Naive B cell (primary cell): ENCODE measurements at regions not wholly inside any gene's neighbourhood (a gene's known extent, or its start where the extent isn't known, plus 50 kb on each side); places are given as distances from the start of the nearest gene placed in this dataset.

Experiments used
- ATAC-seq, 2 donors: fragments of 150-1000 bp; cut with Tn5 transposase; 2 replicates each; pipeline ENCODE4 v1.10.0; 2021; ENCODE audit warnings: low read depth in 2 of 2, mild to moderate bottlenecking in 2 of 2, moderate library complexity in 2 of 2
- DNase-seq: peaks from one replicate; pipeline ENCODE4 v3.0.0; 2022
- H3K27ac Mint-ChIP-seq, 6 donors: one replicate each; pipeline ENCODE4 v1.8.0; 2020 to 2022; ENCODE audit warnings: mild to moderate bottlenecking in 6 of 6, mixed read lengths in 6 of 6, moderate library complexity in 5 of 6, inconsistent platforms in 2 of 6
- H3K27me3 Mint-ChIP-seq, 3 donors: one replicate each; pipeline ENCODE4 v1.8.0; 2021 to 2022; ENCODE audit warnings: mixed read lengths in 3 of 3, mild to moderate bottlenecking in 1 of 3
- H3K36me3 Mint-ChIP-seq, 2 donors: one replicate each; pipeline ENCODE4 v1.8.0; 2020 to 2022; ENCODE audit warnings: mixed read lengths in 2 of 2, inconsistent platforms in 1 of 2, mild to moderate bottlenecking in 1 of 2
- H3K4me1 Mint-ChIP-seq, 3 donors: one replicate each; pipeline ENCODE4 v1.8.0; 2020 to 2022; ENCODE audit warnings: mixed read lengths in 3 of 3, inconsistent platforms in 1 of 3, mild to moderate bottlenecking in 1 of 3, moderate library complexity in 1 of 3
- H3K4me3 Mint-ChIP-seq, 8 donors: one replicate each; pipeline ENCODE4 v1.8.0; 2020 to 2022; ENCODE audit warnings: mild to moderate bottlenecking in 8 of 8, mixed read lengths in 8 of 8, moderate library complexity in 8 of 8, inconsistent platforms in 2 of 8
- H3K9me3 Mint-ChIP-seq, 7 donors: one replicate each; pipeline ENCODE4 v1.8.0; 2020 to 2022; ENCODE audit warnings: mixed read lengths in 7 of 7, mild to moderate bottlenecking in 5 of 7, inconsistent platforms in 2 of 7, moderate library complexity in 1 of 7

- Mint-ChIP-seq H3K36me3 (no peaks in the 10 kb centered on the region), H3K27me3 (peaks cover 0 to 5% (median 0%) of the 10 kb centered on the region in 3 donors), H3K4me3 (no peak overlapping the region), H3K4me1 (no peaks in the 10 kb centered on the region), H3K27ac (no peak overlapping the region), H3K9me3 (no peaks in the 10 kb centered on the region)
- ATAC-seq (no peak), DNase-seq (no peak)
Measured at GRCh38 chr12:75715323-75715644, 203.9 kb upstream of the KRR1 start.

- Mint-ChIP-seq H3K9me3 (no peaks in the 10 kb centered on the region), H3K36me3 (no peaks in the 10 kb centered on the region), H3K4me1 (no peaks in the 10 kb centered on the region), H3K4me3 (no peak overlapping the region), H3K27me3 (peaks cover 0 to 5% (median 0%) of the 10 kb centered on the region in 3 donors), H3K27ac (no peak overlapping the region)
- DNase-seq (no peak), ATAC-seq (no peak)
Measured at GRCh38 chr12:75714462-75715322, 203.3 kb upstream of the KRR1 start.

DNA sequence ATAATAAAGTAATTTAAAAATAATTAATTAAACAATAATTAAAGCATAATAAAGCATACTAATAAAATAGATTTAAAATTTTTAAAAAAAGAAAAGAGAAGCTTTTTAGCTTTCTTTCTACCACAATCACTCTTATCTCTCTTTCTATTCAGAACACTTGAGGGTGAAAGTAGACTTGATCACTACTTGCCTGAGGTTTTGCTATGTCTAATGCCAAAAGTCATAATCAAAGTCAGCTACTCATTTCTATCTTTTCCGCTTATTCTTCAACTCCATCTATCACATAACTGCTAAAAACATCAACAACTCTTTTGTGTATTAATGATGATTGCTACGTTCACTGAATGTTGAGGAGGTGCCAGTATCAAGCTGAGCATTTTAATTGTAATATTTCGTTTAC lies 202.0 kb upstream of the KRR1 start:
- DNase-seq (no peak), ATAC-seq (no peak)
- no peak overlapping the region for H3K4me3 Mint-ChIP-seq
- no peaks in the 10 kb centered on the region for H3K9me3 Mint-ChIP-seq
- peaks cover 0 to 6% (median 5%) of the 10 kb centered on the region in 3 donors for H3K27me3 Mint-ChIP-seq
- no peaks in the 10 kb centered on the region for H3K36me3 Mint-ChIP-seq
- no peaks in the 10 kb centered on the region for H3K4me1 Mint-ChIP-seq
- no peak overlapping the region for H3K27ac Mint-ChIP-seq

GRCh38 chr12:75712223-75712622 lies 200.8 kb upstream of the KRR1 start:
- Mint-ChIP-seq H3K27me3 (peaks cover 0 to 6% (median 0%) of the 10 kb centered on the region in 3 donors), H3K36me3 (no peaks in the 10 kb centered on the region), H3K9me3 (no peaks in the 10 kb centered on the region), H3K4me1 (no peaks in the 10 kb centered on the region), H3K4me3 (no peak overlapping the region), H3K27ac (no peak overlapping the region)
- ATAC-seq (no peak), DNase-seq (no peak)

GRCh38 chr12:75711271-75711670 lies 199.9 kb upstream of the KRR1 start:
- peak overlapping the region in 1 of 8 donors; percentile 17 for H3K4me3 Mint-ChIP-seq
- H3K27ac Mint-ChIP-seq = no peak overlapping the region
- H3K9me3 Mint-ChIP-seq = no peaks in the 10 kb centered on the region
- no peaks in the 10 kb centered on the region for H3K36me3 Mint-ChIP-seq
- H3K27me3 Mint-ChIP-seq = peaks cover 0 to 6% (median 0%) of the 10 kb centered on the region in 3 donors
- ATAC-seq (no peak), DNase-seq (no peak)
- H3K4me1 Mint-ChIP-seq = peaks cover 0 to 6% (median 4%) of the 10 kb centered on the region in 3 donors

DNA sequence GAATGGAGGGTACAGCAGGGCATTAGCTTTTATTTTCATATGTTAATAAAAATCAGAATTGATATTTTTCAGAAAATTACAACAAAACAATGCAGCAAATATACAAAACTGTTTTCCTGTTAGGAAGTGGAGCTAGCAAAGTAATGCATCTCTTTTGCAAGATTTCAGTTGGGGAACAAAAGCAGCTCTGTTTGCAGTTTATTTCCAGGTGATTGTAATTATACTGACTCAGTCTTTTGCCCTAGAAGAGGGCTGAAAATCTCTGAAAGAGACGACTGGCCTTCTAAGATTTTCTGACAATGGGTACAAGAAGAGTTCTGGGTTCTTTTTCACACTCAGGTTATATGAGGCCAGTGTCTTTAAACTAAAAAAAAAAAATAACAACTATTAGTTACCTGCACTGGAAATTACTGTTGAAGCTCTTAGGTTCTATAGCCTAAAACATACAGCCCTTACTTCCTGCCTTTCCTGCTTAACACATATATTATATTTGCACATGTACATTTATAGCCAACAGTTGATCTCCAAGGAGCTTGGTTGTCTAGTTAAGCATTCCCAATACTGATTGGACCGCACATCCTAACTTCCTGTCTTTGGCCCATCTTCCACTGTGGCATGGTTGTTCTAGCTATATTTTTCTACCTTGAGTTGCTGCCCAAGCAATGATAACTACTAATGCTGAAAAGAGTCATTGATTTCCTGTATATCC lies 199.1 kb upstream of the KRR1 start:
- H3K27ac Mint-ChIP-seq = no peak overlapping the region
- H3K9me3 Mint-ChIP-seq = no peaks in the 10 kb centered on the region
- DNase-seq (no peak), ATAC-seq (no peak)
- H3K4me1 Mint-ChIP-seq = peaks cover 2 to 8% (median 4%) of the 10 kb centered on the region in 3 donors
- no peak overlapping the region for H3K4me3 Mint-ChIP-seq
- H3K27me3 Mint-ChIP-seq = peaks cover 0 to 6% (median 0%) of the 10 kb centered on the region in 3 donors
- H3K36me3 Mint-ChIP-seq = no peaks in the 10 kb centered on the region

GRCh38 chr12:75709503-75709902 lies 198.1 kb upstream of the KRR1 start:
- Mint-ChIP-seq H3K4me1 (peaks cover 2 to 8% (median 4%) of the 10 kb centered on the region in 3 donors), H3K27ac (no peak overlapping the region), H3K36me3 (no peaks in the 10 kb centered on the region), H3K9me3 (no peaks in the 10 kb centered on the region), H3K4me3 (no peak overlapping the region), H3K27me3 (peaks cover 0 to 6% (median 0%) of the 10 kb centered on the region in 3 donors)
- DNase-seq (no peak), ATAC-seq (no peak)

GRCh38 chr12:75708802-75709201 lies 197.4 kb upstream of the KRR1 start:
- ATAC-seq (no peak), DNase-seq (no peak)
- Mint-ChIP-seq H3K27ac (no peak overlapping the region), H3K9me3 (no peaks in the 10 kb centered on the region), H3K4me3 (no peak overlapping the region), H3K27me3 (peaks cover 0 to 6% (median 0%) of the 10 kb centered on the region in 3 donors), H3K4me1 (peaks cover 2 to 8% (median 4%) of the 10 kb centered on the region in 3 donors), H3K36me3 (no peaks in the 10 kb centered on the region)

- no peaks in the 10 kb centered on the region for H3K9me3 Mint-ChIP-seq
- peaks cover 2 to 8% (median 4%) of the 10 kb centered on the region in 3 donors for H3K4me1 Mint-ChIP-seq
- peaks cover 0 to 6% (median 0%) of the 10 kb centered on the region in 3 donors for H3K27me3 Mint-ChIP-seq
- DNase-seq (no peak), ATAC-seq (no peak)
- no peaks in the 10 kb centered on the region for H3K36me3 Mint-ChIP-seq
- H3K4me3 Mint-ChIP-seq = no peak overlapping the region
- no peak overlapping the region for H3K27ac Mint-ChIP-seq
Measured at GRCh38 chr12:75707983-75708382, 196.6 kb upstream of the KRR1 start.

- Mint-ChIP-seq H3K4me3 (no peak overlapping the region), H3K27ac (no peak overlapping the region), H3K27me3 (peaks cover 0 to 6% (median 0%) of the 10 kb centered on the region in 3 donors), H3K4me1 (peaks cover 2 to 8% (median 4%) of the 10 kb centered on the region in 3 donors), H3K36me3 (no peaks in the 10 kb centered on the region), H3K9me3 (no peaks in the 10 kb centered on the region)
- DNase-seq (no peak), ATAC-seq (no peak)
Measured at GRCh38 chr12:75706786-75707605, 195.6 kb upstream of the KRR1 start.

GRCh38 chr12:75705749-75706711 lies 194.6 kb upstream of the KRR1 start:
- no peak overlapping the region for H3K4me3 Mint-ChIP-seq
- H3K4me1 Mint-ChIP-seq = peaks cover 2 to 8% (median 4%) of the 10 kb centered on the region in 3 donors

DNA sequence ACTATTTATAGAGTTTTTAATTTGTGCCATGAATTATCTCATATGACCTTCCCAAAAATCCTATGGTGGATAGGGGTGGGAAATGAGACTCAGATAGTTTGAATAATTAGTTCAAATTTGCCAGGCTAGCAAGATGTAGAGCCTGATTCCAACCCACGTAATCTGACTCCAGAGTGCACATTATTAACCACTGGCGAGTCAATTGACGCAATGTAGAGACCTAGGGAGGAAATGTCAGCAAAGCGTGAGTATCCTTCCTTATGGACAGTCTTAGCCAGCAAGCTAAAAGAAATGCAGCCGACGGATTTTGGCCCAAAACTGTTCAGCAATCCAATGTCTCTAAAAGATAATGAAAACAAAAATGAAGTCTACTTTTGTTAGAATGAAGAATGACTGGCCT lies 193.3 kb upstream of the KRR1 start:
- peaks cover 2 to 8% (median 4%) of the 10 kb centered on the region in 3 donors for H3K4me1 Mint-ChIP-seq
- H3K27ac Mint-ChIP-seq = no peak overlapping the region
- H3K36me3 Mint-ChIP-seq = no peaks in the 10 kb centered on the region
- no peak overlapping the region for H3K4me3 Mint-ChIP-seq
- peaks cover 0 to 6% (median 0%) of the 10 kb centered on the region in 3 donors for H3K27me3 Mint-ChIP-seq
- no peaks in the 10 kb centered on the region for H3K9me3 Mint-ChIP-seq
- ATAC-seq (no peak), DNase-seq (no peak)

More at GRCh38 chr12:75705749-75706711, 194.6 kb upstream of the KRR1 start:
- DNase-seq (no peak), ATAC-seq (no peak)
- Mint-ChIP-seq H3K9me3 (no peaks in the 10 kb centered on the region), H3K36me3 (no peaks in the 10 kb centered on the region), H3K27ac (peak overlapping the region in 1 of 6 donors; percentile 54), H3K27me3 (peaks cover 0 to 6% (median 0%) of the 10 kb centered on the region in 3 donors)
